ENCODE measurements at regions not wholly inside any gene's neighbourhood (a gene's known extent, or its start where the extent isn't known, plus 50 kb on each side); places are given as distances from the start of the nearest gene placed in this dataset.

GRCh38 chr5:13045897-13046551 lies 898.5 kb downstream of the DNAH5 start:
- TF ChIP-seq, protein P1, sequence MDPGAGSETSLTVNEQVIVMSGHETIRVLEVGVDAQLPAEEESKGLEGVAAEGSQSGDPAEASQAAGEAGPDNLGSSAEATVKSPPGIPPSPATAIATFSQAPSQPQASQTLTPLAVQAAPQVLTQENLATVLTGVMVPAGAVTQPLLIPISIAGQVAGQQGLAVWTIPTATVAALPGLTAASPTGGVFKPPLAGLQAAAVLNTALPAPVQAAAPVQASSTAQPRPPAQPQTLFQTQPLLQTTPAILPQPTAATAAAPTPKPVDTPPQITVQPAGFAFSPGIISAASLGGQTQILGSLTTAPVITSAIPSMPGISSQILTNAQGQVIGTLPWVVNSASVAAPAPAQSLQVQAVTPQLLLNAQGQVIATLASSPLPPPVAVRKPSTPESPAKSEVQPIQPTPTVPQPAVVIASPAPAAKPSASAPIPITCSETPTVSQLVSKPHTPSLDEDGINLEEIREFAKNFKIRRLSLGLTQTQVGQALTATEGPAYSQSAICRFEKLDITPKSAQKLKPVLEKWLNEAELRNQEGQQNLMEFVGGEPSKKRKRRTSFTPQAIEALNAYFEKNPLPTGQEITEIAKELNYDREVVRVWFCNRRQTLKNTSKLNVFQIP (CRISPR knock-in tag; IDR thresholded peaks at IDR 0.05; ENCODE audit: borderline replicate concordance, low read depth), result no peak
- TF ChIP-seq ISL1 (CRISPR knock-in tag; IDR thresholded peaks at IDR 0.05) (no peak), CSRNP3 (CRISPR knock-in tag; IDR thresholded peaks at IDR 0.05) (no peak), ESRRG (CRISPR knock-in tag; IDR thresholded peaks at IDR 0.05) (no peak), RARB (CRISPR knock-in tag; IDR thresholded peaks at IDR 0.05) (no peak), PPARA (CRISPR knock-in tag; IDR thresholded peaks at IDR 0.05; ENCODE audit: borderline replicate concordance) (no peak), BACH2 (CRISPR knock-in tag; IDR thresholded peaks at IDR 0.05; ENCODE audit: borderline replicate concordance) (no peak), CSDC2 (CRISPR knock-in tag; IDR thresholded peaks at IDR 0.05) (no peak), TCF4 (CRISPR knock-in tag; IDR thresholded peaks at IDR 0.05; ENCODE audit: borderline replicate concordance) (no peak)
- ATAC-seq, result no peak

DNA sequence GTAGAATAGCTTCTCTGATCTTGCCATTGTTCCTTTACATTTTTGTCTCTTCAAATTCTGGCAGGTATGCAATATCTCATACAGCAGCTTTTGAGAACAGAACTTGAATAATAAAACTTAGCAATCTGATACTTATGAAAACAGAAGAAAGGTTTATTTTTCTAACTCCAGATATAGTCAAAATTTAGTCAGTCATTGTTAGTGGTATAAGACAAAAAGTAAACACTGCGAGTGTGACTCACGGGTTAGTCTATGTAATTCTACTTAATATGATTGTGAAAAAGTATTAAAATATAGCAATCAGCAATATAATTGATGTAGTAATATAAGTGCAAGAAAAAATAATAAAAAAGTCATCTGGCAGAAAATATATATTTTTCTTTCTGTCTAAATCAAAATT lies 910.4 kb downstream of the DNAH5 start:
- no peak for ATAC-seq
- no peak for TF ChIP-seq TCF4 (CRISPR knock-in tag; IDR thresholded peaks at IDR 0.05; ENCODE audit: borderline replicate concordance)
- TF ChIP-seq PPARA (CRISPR knock-in tag; IDR thresholded peaks at IDR 0.05; ENCODE audit: borderline replicate concordance), result no peak

- TF ChIP-seq ZC3H10 (CRISPR knock-in tag; IDR thresholded peaks at IDR 0.05) (no peak), OSR1 (CRISPR knock-in tag; IDR thresholded peaks at IDR 0.05) (no peak), ISL1 (CRISPR knock-in tag; IDR thresholded peaks at IDR 0.05) (no peak), ZNF565 (CRISPR knock-in tag; conservative IDR thresholded peaks at IDR 0.05; ENCODE audit: low read depth) (no peak), CSRNP3 (CRISPR knock-in tag; IDR thresholded peaks at IDR 0.05) (no peak), ZFP3 (CRISPR knock-in tag; IDR thresholded peaks at IDR 0.05) (no peak), ZNF70 (CRISPR knock-in tag; IDR thresholded peaks at IDR 0.05) (no peak), RARB (CRISPR knock-in tag; IDR thresholded peaks at IDR 0.05) (no peak), GLIS3 (CRISPR knock-in tag; IDR thresholded peaks at IDR 0.05) (no peak), TCF4 (CRISPR knock-in tag; IDR thresholded peaks at IDR 0.05; ENCODE audit: borderline replicate concordance) (no peak), ZNF8 (CRISPR knock-in tag; IDR thresholded peaks at IDR 0.05) (no peak), PPARA (CRISPR knock-in tag; IDR thresholded peaks at IDR 0.05; ENCODE audit: borderline replicate concordance) (no peak)
- TF ChIP-seq, protein P1 (CRISPR knock-in tag; IDR thresholded peaks at IDR 0.05; ENCODE audit: borderline replicate concordance, low read depth), result no peak
- no peak for ATAC-seq
Observed at GRCh38 chr5:13029211-13029610, 915.3 kb downstream of the DNAH5 start.

GRCh38 chr5:13027874-13028273 lies 916.6 kb downstream of the DNAH5 start:
- TF ChIP-seq GLIS3 (CRISPR knock-in tag; IDR thresholded peaks at IDR 0.05) (no peak), ZNF565 (CRISPR knock-in tag; conservative IDR thresholded peaks at IDR 0.05; ENCODE audit: low read depth) (no peak), ZNF70 (CRISPR knock-in tag; IDR thresholded peaks at IDR 0.05) (no peak), ZFP3 (CRISPR knock-in tag; IDR thresholded peaks at IDR 0.05) (no peak), ZFP30 (CRISPR knock-in tag; IDR thresholded peaks at IDR 0.05) (no peak), CSRNP3 (CRISPR knock-in tag; IDR thresholded peaks at IDR 0.05) (no peak), ZNF8 (CRISPR knock-in tag; IDR thresholded peaks at IDR 0.05) (no peak), PPARA (CRISPR knock-in tag; IDR thresholded peaks at IDR 0.05; ENCODE audit: borderline replicate concordance) (no peak), ARNTL (CRISPR knock-in tag; IDR thresholded peaks at IDR 0.05; ENCODE audit: borderline replicate concordance, low read depth) (no peak)
- TF ChIP-seq, protein P1 (CRISPR knock-in tag; IDR thresholded peaks at IDR 0.05; ENCODE audit: borderline replicate concordance, low read depth), result no peak
- ATAC-seq, result no peak

All from SK-N-SH treated with all-trans-retinoic acid at 6 μM for 48 hours (cell line).